Esophagus squamous epithelium (tissue), 5 donors: ENCODE measurements at regions not wholly inside any gene's neighbourhood (a gene's known extent, or its start where the extent isn't known, plus 50 kb on each side); places are given as distances from the start of the nearest gene placed in this dataset.

ENCODE experiments used
- DNase-seq: peaks from one replicate; lab custom pipeline; 2025; lab: John Stamatoyannopoulos, UW
- H3K27ac ChIP-seq, 4 donors: fragments of 200-600 bp; sonication (generic); one replicate each; pipeline ENCODE4 v1.5.1; 2016 to 2019; ENCODE audit warnings: mild to moderate bottlenecking in 1 of 4
- H3K27me3 ChIP-seq, 4 donors: fragments of 200-600 bp; sonication (generic); 1 replicate in 3 of 4; 2 replicates in 1 of 4; pipeline versions ENCODE4 v1.5.1 to v1.6.0; 2017 to 2021; ENCODE audit warnings: antibody characterized with exemption in 1 of 4
- H3K36me3 ChIP-seq, 3 donors: fragments of 200-600 bp; sonication (generic); one replicate each; pipeline ENCODE4 v1.5.1; 2016 to 2019
- H3K4me1 ChIP-seq, 3 donors: fragments of 200-600 bp; sonication (generic); one replicate each; pipeline ENCODE4 v1.5.1; 2017 to 2019
- H3K4me3 ChIP-seq, 4 donors: fragments of 200-600 bp; sonication (generic); 1 replicate in 3 of 4; 2 replicates in 1 of 4; pipeline ENCODE4 v1.5.1; 2016 to 2019; ENCODE audit warnings: mild to moderate bottlenecking in 2 of 4, moderate library complexity in 1 of 4
- H3K9me3 ChIP-seq, 3 donors: fragments of 200-600 bp; sonication (generic); one replicate each; pipeline ENCODE4 v1.5.1; 2016 to 2019
- CTCF ChIP-seq, 6 experiments: fragments of 450-650 bp in 4 of 6; fragments of 200-600 bp in 2 of 6; sonication (generic) in 2 of 6; IDR thresholded peaks; one replicate each; pipeline ENCODE4 v1.5.1; 2016 to 2019; ENCODE audit warnings: antibody characterized with exemption in 6 of 6, mild to moderate bottlenecking in 4 of 6, moderate library complexity in 4 of 6
- POLR2A ChIP-seq, 4 donors: fragments of 450-650 bp; IDR thresholded peaks; one replicate each; pipeline ENCODE4 v1.6.1; 2017; ENCODE audit warnings: antibody characterized with exemption in 4 of 4, mild to moderate bottlenecking in 4 of 4, moderate library complexity in 3 of 4
- WGBS, 2 donors: methylation state at CpG; one replicate each; pipeline ENCODE4 v1.1.5; 2018; 5-methylcytosine and 5-hydroxymethylcytosine counted together
- intact Hi-C: fragments of 100-400 bp; cut with DNase I; formaldehyde crosslinking; loops from one replicate; pipeline ENCODE4 v1.15.0; 2022
- donor health status: DM: yes; HTN: yes; CAD: no.

DNA sequence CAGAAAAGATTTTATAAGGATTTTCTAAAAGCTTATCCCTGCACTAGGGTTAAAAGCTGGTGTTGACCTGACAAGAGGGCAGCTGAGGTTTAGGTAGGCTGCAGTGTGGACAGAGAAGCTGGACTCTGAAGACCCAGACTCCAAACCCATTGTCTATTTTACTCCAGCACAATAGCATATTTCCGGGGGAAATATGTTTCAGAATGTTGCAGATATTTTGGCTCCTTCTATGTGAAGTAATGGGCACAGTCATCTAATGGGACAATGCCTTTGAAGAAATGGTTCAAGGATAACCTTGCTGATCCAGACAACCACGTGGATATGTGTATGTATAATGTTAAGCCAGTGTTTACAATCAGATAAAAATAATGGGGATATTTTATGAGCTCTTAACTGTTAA lies 173.8 kb upstream of the TSC22D1 start:
- peaks cover 0 to 27% (median 0%) of the 10 kb centered on the region in 3 donors for H3K4me1 ChIP-seq
- DNase-seq, result no peak
- no peaks in the 10 kb centered on the region for H3K36me3 ChIP-seq
- H3K27me3 ChIP-seq, result no peaks in the 10 kb centered on the region
- TF ChIP-seq CTCF (IDR thresholded peaks at IDR 0.05) (no peak), POLR2A (IDR thresholded peaks at IDR 0.05) (no peak)
- H3K27ac ChIP-seq, result no peak overlapping the region
- H3K9me3 ChIP-seq, result no peaks in the 10 kb centered on the region
- no peak overlapping the region for H3K4me3 ChIP-seq
- intact Hi-C loops, result no loop called here
- 44 to 55% methylated on average over 2 of the region's 2 CpGs for WGBS, 2 donors

DNA sequence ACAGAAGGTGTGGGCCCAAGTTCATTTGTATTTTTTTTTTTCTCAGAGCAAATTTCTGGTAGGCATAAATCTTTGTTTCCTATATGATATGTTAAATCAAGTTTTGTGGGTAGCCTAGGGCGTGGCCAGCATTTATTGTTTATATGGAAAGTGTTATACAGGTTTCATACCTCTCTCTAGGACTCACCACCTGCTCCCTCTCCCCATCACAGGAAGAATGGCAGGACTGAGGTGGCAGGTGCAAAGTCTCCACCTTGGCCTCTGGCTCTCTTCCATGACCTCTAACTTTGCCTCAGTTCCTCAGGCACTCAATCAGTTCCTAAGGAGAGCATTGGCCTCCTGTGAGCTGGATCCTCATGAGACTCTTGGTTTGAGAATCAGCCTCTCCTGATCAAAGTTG lies 172.3 kb upstream of the TSC22D1 start:
- no peak for DNase-seq

DNA sequence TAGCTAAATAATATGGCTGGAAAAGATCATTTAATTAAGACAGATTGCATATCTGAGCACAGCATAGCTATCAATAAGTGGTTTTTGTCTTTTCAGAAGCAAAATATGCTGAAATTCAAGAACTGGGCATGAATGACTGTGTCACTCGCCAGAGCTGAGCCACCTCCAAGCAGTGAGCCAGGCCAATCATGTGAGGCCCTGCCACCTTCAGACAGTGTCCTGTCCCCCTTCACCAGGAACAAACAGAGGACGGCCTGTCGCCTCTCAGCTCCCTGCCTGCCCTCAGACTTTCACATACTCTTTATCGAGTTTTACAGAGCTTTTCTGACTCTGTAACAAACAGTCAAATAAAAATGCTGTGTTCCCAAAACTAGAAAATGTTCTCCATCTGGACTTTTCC lies 171.0 kb upstream of the TSC22D1 start:
- intact Hi-C loops, result no loop called here
- 72 to 73% methylated on average over 4 of the region's 4 CpGs for WGBS, 2 donors
- Histone ChIP-seq H3K4me3 (no peak overlapping the region), H3K27ac (no peak overlapping the region), H3K4me1 (peaks cover 0 to 30% (median 0%) of the 10 kb centered on the region in 3 donors), H3K27me3 (no peaks in the 10 kb centered on the region), H3K36me3 (no peaks in the 10 kb centered on the region), H3K9me3 (no peaks in the 10 kb centered on the region)
- TF ChIP-seq CTCF (IDR thresholded peaks at IDR 0.05) (no peak), POLR2A (IDR thresholded peaks at IDR 0.05) (no peak)
- no peak for DNase-seq

More for the DNA sequence above, 172.3 kb upstream of the TSC22D1 start:
- Histone ChIP-seq H3K36me3 (no peaks in the 10 kb centered on the region), H3K4me3 (no peak overlapping the region), H3K9me3 (no peaks in the 10 kb centered on the region), H3K4me1 (peaks cover 0 to 30% (median 0%) of the 10 kb centered on the region in 3 donors), H3K27ac (peak overlapping the region in 1 of 4 donors; percentile 27), H3K27me3 (no peaks in the 10 kb centered on the region)
- no peak for TF ChIP-seq CTCF (IDR thresholded peaks at IDR 0.05)
- no peak for TF ChIP-seq POLR2A (IDR thresholded peaks at IDR 0.05)
- intact Hi-C loops, result no loop called here
- 74 to 83% methylated on average over 1 of the region's 1 CpG for WGBS, 2 donors

DNA sequence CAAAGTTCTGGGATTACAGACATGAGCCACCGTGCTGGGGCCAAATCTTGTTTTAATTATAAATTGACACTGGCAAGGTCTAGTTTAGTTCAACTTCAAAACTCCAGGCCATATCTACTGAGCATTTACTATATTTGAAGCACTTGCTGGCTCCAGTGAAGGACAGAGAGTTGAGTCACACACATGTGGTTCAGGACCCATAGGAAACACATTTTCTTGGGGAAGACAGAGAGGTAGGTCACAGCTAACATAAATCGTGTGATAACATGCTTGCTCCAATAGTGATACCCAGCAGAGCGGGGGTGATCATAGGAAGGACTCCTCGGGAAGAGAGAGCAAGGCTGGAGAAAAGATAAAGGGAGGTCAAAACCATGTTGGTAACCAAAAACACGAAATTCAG lies 170.6 kb upstream of the TSC22D1 start:
- 74 to 78% methylated on average over 5 of the region's 5 CpGs for WGBS, 2 donors
- H3K36me3 ChIP-seq, result no peaks in the 10 kb centered on the region
- H3K9me3 ChIP-seq, result no peaks in the 10 kb centered on the region
- TF ChIP-seq CTCF (IDR thresholded peaks at IDR 0.05) (no peak), POLR2A (IDR thresholded peaks at IDR 0.05) (no peak)
- intact Hi-C loops, result no loop called here
- no peak overlapping the region for H3K27ac ChIP-seq
- no peak for DNase-seq
- no peak overlapping the region for H3K4me3 ChIP-seq
- H3K4me1 ChIP-seq, result peaks cover 0 to 30% (median 0%) of the 10 kb centered on the region in 3 donors
- no peaks in the 10 kb centered on the region for H3K27me3 ChIP-seq

DNA sequence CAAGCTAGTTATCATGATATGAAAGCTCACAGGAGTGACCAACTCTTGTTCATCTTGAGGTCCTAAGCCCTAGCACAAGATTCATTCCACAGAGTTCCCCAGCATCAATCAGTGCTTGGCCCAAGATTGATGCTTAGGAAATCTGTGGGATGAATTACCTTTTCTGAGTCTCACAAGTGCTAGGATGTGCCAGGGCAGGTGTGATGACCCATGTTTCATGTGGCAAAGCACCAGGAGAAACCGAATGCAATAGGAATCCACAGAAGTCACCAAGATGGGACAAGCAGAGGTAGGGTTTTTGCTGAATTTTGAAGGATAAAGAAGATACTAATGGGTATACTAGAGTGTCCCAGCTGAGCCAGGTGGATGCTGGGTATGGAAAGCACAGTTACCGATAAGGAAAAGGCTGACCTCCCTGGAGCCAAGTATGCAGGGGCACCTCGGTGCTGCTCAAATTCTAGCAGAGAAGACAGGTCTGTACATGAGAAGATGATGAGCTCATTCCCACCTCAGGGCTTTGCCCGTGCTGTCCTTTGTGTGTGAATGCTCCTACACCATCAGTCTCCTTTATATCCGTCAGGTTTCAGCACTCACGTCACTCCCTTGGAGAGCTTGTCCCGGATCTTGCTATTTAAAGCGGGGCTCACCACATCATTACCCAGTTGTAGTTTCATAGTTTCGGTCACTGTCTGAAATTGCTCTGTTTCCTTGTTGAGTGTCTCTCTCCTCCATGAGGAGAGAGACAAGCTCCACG lies 168.9 kb upstream of the TSC22D1 start:
- intact Hi-C loops, result no loop called here
- H3K4me3 ChIP-seq, result no peak overlapping the region
- no peak overlapping the region for H3K27ac ChIP-seq
- no peak for DNase-seq
- TF ChIP-seq POLR2A (IDR thresholded peaks at IDR 0.05) (no peak), CTCF (IDR thresholded peaks at IDR 0.05) (no peak)
- no peaks in the 10 kb centered on the region for H3K36me3 ChIP-seq
- H3K27me3 ChIP-seq, result no peaks in the 10 kb centered on the region
- peaks cover 0 to 30% (median 0%) of the 10 kb centered on the region in 3 donors for H3K4me1 ChIP-seq
- WGBS, 2 donors, result 44 to 51% methylated on average over 8 to 10 of the region's 10 CpGs
- no peaks in the 10 kb centered on the region for H3K9me3 ChIP-seq
